Loucy (cell line): ENCODE measurements at regions not wholly inside any gene's neighbourhood (a gene's known extent, or its start where the extent isn't known, plus 50 kb on each side); places are given as distances from the start of the nearest gene placed in this dataset.

ENCODE experiments used
- H2AFZ ChIP-seq: fragments of 200-600 bp; sonication (generic); 2 replicates; pipeline ENCODE4 v1.6.0; 2016; ENCODE audit warnings: antibody characterized with exemption, mild to moderate bottlenecking, low read length, moderate library complexity
- H3F3A ChIP-seq: fragments of 200-600 bp; 2 replicates; pipeline ENCODE4 v1.6.0; 2016; ENCODE audit warnings: antibody characterized with exemption, low read depth, mild to moderate bottlenecking
- H3K27me3 ChIP-seq: fragments of 200-600 bp; sonication (generic); 2 replicates; pipeline ENCODE4 v1.6.1; 2014; ENCODE audit warnings: low read length, mild to moderate bottlenecking; ENCODE audit not compliant: insufficient read depth, poor library complexity, severe bottlenecking
- H3K36me3 ChIP-seq: fragments of 200-600 bp; sonication (generic); 2 replicates; pipeline ENCODE4 v1.6.1; 2016; ENCODE audit warnings: low read length; ENCODE audit not compliant: insufficient read depth
- H3K4me1 ChIP-seq: fragments of 200-600 bp; sonication (generic); 2 replicates; pipeline ENCODE4 v1.5.1; 2014; ENCODE audit warnings: low read length, mild to moderate bottlenecking; ENCODE audit not compliant: insufficient read depth, poor library complexity, severe bottlenecking
- H3K4me2 ChIP-seq: fragments of 200-600 bp; sonication (generic); 2 replicates; pipeline ENCODE4 v1.6.0; 2014; ENCODE audit warnings: antibody characterized with exemption, low read length, low read depth, mild to moderate bottlenecking; ENCODE audit not compliant: poor library complexity, severe bottlenecking
- H3K4me3 ChIP-seq: fragments of 200-600 bp; sonication (generic); 2 replicates; pipeline ENCODE4 v1.5.1; 2014; ENCODE audit warnings: low read length, mild to moderate bottlenecking, mixed read lengths; ENCODE audit not compliant: poor library complexity, severe bottlenecking
- H3K79me2 ChIP-seq: fragments of 200-600 bp; sonication (generic); 2 replicates; pipeline ENCODE4 v1.6.1; 2014; ENCODE audit warnings: low read length; ENCODE audit not compliant: insufficient read depth
- H3K9ac ChIP-seq: fragments of 200-600 bp; sonication (generic); 2 replicates; pipeline ENCODE4 v1.6.0; 2014; ENCODE audit warnings: mild to moderate bottlenecking, low read depth, low read length, moderate library complexity; ENCODE audit not compliant: poor library complexity, severe bottlenecking
- H3K9me2 ChIP-seq: fragments of 200-600 bp; sonication (generic); replicated peaks from 2 replicates; pipeline ENCODE4 v1.6.1; 2016; ENCODE audit warnings: low read depth, low read length, mixed read lengths
- H3K9me3 ChIP-seq: fragments of 200-600 bp; sonication (generic); 2 replicates; pipeline ENCODE4 v1.6.1; 2014; ENCODE audit warnings: mild to moderate bottlenecking, antibody characterized with exemption, low read length, low read depth; ENCODE audit not compliant: insufficient read depth
- H4K20me1 ChIP-seq: fragments of 200-600 bp; sonication (generic); 2 replicates; pipeline ENCODE4 v1.6.0; 2014; ENCODE audit warnings: antibody characterized with exemption, low read length, mild to moderate bottlenecking; ENCODE audit not compliant: insufficient read depth, poor library complexity, severe bottlenecking
- CTCF ChIP-seq: fragments of 200-600 bp; sonication (generic); conservative IDR thresholded peaks from 2 replicates; pipeline ENCODE4 v1.5.1; 2014; ENCODE audit warnings: mild to moderate bottlenecking, antibody characterized with exemption, low read length
- EZH2phosphoT487 ChIP-seq: fragments of 200-600 bp; IDR thresholded peaks from 2 replicates; pipeline ENCODE4 v1.6.1; 2018; ENCODE audit warnings: antibody characterized with exemption, mild to moderate bottlenecking, moderate library complexity, borderline replicate concordance

GRCh38 chr13:88736026-88736425 lies 1064.9 kb downstream of the SLITRK5 start:
- Histone ChIP-seq H3K9me2 (no peaks in the 10 kb centered on the region), H2AFZ (no peak overlapping the region), H3K9me3 (no peaks in the 10 kb centered on the region), H3K27me3 (no peaks in the 10 kb centered on the region), H3K9ac (no peak overlapping the region), H3K4me3 (no peak overlapping the region), H3K79me2 (no peaks in the 10 kb centered on the region), H4K20me1 (no peaks in the 10 kb centered on the region), H3F3A (no peaks in the 10 kb centered on the region), H3K4me1 (no peaks in the 10 kb centered on the region), H3K36me3 (no peaks in the 10 kb centered on the region), H3K4me2 (no peak overlapping the region)
- TF ChIP-seq EZH2phosphoT487 (no peak), CTCF (no peak)

- Histone ChIP-seq H2AFZ (no peak overlapping the region), H3K4me1 (no peaks in the 10 kb centered on the region), H3K9me2 (no peaks in the 10 kb centered on the region), H3K9me3 (no peaks in the 10 kb centered on the region), H3K27me3 (no peaks in the 10 kb centered on the region), H3K4me2 (no peak overlapping the region), H3K9ac (no peak overlapping the region), H3F3A (no peaks in the 10 kb centered on the region), H4K20me1 (no peaks in the 10 kb centered on the region), H3K79me2 (no peaks in the 10 kb centered on the region), H3K4me3 (no peak overlapping the region), H3K36me3 (no peaks in the 10 kb centered on the region)
- TF ChIP-seq CTCF = no peak
- TF ChIP-seq EZH2phosphoT487 = no peak
Measured at GRCh38 chr13:88739195-88739594, 1068.0 kb downstream of the SLITRK5 start.

GRCh38 chr13:88744289-88744688 lies 1073.1 kb downstream of the SLITRK5 start:
- Histone ChIP-seq H3K4me1 (no peaks in the 10 kb centered on the region), H3K9ac (no peak overlapping the region), H2AFZ (no peak overlapping the region), H3K4me3 (no peak overlapping the region), H4K20me1 (no peaks in the 10 kb centered on the region), H3K27me3 (no peaks in the 10 kb centered on the region), H3F3A (no peaks in the 10 kb centered on the region), H3K9me3 (no peaks in the 10 kb centered on the region), H3K79me2 (no peaks in the 10 kb centered on the region), H3K4me2 (no peak overlapping the region), H3K9me2 (no peaks in the 10 kb centered on the region), H3K36me3 (no peaks in the 10 kb centered on the region)
- TF ChIP-seq EZH2phosphoT487 (no peak), CTCF (no peak)
